CD4-positive, alpha-beta T cell treated with Interleukin-15 for 4 hours (primary cell): ENCODE measurements at regions not wholly inside any gene's neighbourhood (a gene's known extent, or its start where the extent isn't known, plus 50 kb on each side); places are given as distances from the start of the nearest gene placed in this dataset.
"Not testable (repeated sequence)": the region's sequence is repeated elsewhere in the genome, so short reads cannot be mapped to it uniquely, and the experiment has no call there.

Experiments used
- DNase-seq: peaks from one replicate; pipeline ENCODE4 v3.0.0-alpha.2; 2020; ENCODE audit warnings: low spot score

DNA sequence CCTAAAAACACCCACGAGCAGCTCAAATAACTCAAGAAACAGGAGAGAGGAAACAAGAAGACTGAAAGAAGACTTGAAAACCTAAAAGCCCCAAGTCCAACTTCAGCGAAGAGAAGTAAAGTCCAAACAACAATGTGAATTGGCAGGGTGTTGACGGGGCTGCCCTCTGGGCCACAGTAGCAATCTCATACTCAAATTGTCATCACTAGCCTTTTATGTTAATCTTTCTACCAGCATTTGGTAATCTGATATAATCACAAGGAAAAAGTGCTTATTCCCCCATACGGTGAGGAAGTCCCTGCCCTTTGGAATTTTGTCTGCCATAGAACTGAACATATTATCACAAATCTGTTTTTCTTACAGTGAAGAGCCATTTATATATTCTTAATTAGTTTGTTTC, 51.5 kb upstream of the IFNE start:
- no peak for DNase-seq

DNA sequence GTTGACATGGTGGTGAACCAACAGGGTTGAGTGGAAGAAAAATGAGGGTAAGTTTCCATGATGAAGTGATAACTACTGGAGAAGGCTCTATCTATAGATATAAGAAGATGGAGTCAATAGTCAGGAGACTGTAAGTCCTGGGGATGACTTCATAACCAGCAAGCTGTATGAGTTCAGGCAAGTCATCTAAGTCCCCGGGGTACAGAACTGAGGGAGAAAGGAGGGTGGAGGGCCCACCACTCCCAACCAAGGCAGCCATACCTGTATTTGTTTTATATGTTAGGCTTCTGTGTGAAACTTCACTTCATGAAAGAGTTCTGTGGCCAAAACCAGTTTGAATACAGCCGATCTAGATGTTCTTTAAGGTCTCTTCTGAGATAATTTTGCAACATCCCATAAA, 53.3 kb upstream of the IFNE start:
- no peak for DNase-seq

DNA sequence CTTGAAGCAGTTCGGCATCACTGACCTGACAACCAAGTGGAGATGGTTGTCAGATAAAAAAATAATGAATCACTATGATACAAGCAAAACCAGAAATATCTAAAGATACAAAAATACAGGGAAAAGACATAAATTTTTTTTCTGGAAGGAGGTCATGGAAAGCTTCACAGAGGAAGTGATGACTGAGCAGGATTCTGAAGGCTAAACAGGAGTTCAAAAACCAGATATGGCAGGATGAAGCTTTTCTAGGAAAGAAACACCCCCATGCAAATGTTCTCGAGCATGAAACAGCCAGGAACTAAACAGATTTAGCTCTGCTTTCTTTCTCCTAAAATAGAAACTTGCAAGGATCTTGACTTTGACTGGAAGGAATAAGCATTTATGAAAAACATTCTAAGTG, 60.7 kb upstream of the IFNE start:
- no peak for DNase-seq

DNA sequence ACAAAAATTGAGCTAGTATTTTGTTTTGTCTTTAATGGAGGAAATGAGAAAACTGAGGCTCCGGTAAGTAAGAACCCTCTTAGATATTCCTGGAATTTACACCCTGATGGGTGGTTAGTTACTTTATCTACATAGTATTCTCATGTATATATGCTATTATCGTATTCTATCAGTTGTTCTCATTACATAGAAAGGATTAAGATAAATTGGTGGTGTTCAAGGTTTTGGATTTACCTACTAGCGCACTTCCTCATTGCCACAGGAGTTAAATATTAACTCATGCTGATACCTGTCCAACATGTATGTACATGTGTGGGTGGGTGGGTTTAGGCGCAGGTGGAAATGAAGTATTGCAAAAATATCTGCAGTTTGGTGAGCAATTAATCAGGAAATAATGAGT, 61.1 kb upstream of the IFNE start:
- no peak for DNase-seq

DNA sequence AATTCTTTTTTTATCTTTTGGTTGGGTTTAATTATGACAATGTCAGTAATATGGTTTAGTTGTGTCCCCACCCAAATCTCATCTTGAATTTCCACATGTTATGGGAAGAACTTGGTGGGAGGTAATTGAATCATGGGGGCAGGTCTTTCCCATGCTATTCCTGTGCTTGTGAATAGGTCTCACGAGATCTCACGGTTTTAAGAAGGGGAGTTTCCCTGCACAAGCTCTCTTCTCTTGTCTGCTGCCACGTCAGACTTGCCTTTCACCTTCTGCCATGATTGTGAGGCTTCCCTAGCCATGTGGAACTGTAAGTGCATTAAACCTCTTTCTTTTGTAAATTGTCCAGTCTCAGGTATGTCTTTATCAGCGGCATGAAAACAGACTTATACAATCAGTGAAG, 61.7 kb upstream of the IFNE start:
- DNase-seq, result not testable (repeated sequence)

DNA sequence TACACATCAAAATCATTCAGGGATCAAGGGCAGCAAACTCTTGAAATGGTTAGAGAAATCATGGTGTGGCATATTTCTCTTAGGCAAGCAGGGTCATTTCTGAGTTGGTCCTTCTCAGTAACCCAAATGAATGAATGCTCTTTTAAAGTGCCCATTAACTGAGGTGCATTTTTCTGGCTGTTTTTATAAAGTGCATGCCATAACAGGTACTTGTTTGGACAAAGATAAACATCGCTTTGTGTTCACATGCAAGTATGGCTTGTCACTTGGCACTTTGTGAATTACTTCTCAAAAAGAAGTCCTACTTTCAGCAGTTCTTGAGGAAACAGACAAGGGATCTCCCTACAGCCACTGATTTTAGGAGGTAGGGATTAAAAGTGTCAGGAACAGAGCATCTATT, 64.8 kb upstream of the IFNE start:
- no peak for DNase-seq

DNA sequence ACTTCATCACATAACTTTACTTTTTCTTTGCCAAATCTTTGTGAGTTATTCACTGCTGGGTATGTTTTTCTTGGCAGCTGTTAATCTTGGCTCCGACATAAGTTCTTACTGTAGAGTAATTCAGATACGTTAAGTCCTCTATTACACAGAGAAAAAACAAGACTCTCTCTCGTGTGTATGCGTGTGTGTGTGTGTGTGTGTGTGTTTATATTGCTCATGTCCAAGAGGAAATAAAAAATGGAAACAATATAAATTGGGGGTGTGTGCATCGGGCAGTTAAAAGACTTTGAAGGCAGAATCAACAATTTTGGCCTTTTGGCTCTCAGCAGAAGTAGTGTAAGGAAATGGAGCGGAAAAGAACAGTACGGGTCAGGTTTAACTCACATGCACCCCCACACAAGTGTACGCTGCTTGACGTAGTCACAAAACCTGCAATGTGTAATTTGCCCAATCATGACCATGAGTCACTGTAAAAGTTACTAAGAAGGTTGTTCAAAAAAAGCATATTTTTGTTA, 67.2 kb upstream of the IFNE start:
- no peak for DNase-seq

DNA sequence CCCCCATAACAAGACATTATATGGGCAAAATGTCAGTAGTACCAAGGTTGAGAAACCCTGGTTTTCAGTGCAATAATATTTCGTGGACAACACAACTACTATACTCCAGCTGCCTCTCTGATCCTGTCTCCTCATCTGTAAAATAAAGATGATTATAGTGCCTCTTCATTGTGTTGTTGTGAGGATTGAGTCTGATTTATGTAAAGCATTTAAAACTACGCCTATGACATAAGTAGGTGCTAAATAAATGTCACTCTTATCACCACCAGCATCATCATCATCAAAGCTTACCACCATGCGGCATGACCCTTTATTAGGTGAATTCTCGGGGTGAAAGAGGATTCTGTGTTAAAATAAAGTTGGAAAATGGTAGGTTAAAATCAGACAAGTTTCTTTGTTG, 67.8 kb upstream of the IFNE start:
- no peak for DNase-seq

DNA sequence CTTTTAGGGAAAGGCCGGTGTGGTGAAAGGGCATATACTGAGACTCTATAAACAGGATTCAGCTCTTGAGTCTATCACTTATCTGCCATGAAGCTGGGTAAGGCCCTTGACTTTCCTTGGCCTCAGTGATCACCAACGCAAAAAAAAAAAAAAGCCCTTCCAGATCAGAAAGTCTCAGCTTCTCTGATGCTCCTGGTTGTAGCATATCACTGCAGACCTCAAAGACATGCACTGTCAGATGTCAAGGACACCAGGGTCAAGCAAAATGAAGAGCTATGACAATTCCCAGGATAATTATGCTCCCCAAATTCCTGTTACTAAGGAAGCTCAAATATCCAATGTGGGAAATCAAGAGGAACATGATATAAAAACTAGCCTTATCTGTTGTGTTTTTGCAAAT, 68.3 kb upstream of the IFNE start:
- no peak for DNase-seq

DNA sequence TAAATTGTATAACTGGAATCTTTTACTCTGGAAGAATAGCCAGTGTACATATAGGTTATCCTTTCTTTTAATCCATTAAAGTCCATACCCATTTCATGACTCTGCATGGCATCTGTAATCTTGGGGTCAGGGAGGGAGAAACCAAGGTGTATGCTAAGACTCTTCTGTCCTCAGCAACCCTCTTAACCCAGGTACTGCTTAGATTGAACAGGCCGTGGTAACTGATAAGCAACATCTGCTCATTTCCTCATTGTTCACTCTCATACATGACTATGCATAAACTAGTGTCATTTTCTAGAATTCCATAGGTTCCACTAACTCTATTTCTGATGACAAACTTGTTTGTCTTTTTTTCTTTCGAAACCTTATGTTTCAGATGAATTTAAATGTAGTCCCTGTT, 69.3 kb upstream of the IFNE start:
- DNase-seq, result no peak

DNA sequence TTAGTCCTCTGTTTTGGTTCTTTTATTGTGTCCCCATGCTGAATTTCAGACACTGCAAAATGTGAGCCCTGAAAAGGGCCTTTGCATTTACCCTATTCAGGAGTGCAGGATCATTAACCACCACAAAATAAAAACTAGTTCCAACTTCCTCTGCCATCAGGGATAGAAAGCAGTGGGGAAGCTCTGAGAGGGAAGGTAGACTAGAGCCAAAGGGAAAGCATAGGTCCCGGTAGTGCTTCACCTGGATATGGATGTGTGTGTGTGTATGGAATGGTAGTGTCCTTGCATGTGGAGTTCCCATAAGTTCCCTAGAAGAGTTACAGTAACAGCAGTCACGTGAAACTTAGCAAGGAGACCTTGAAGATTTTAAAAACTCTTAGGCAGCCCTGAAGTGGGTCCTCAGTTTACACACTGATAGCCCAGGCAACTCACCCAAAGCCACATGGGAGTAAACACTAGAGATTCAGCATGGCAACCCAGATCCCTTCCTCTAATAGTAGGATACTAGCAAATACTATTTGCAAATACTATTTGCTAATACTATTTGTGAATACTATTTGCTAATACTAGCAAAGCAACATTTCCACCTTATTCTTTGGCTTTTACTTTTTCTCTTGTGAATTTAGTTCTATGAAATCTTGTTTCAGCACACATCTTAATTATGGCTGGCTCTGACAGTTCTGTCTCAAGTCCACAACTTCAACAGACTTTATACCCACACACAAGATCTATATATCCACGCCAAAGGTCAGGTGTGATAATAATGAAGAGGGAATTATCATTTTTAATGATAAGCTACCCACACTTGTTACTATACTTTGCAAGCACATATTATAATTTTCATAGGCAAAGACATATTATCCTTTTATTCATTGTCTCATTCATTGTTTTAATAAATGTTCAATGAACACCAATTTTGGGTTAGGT, 70.4 kb upstream of the IFNE start:
- no peak for DNase-seq

DNA sequence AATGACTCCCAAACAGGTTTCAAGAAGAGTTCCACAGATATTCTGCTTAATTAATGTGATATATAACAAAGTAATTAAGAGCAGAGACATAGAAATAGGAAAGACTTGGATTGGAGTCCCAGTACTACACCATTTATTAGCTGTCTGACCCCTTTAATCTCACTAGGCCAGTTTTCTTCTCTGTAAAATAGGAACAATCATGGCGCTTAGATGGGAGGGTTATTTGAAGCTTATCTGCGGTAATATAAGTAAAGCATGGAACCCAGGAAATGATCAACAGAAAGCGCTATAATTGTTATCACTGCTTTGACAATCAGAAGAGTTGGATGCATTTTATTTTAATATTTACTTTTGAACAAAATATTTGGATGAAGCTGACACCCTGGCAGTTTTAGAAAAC, 71.3 kb upstream of the IFNE start:
- no peak for DNase-seq

DNA sequence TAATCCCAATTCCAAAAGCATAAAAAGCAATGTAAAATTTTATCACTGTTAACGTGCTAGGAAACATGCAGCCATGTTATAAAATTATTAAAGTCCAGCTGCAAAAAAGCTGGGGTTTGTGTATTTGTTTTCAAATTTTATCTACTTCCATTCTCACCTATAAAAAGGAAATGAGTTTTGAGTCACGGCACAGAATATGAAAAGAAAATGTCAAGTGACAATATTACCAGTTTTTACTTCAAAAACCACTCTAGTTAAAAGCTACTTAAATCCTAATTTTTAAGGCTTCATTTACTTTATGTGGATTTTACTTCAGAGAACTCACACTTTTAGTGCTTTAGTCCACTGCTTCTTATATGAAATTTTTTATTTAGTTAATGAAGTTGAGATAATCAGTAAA, 72.7 kb upstream of the IFNE start:
- no peak for DNase-seq

DNA sequence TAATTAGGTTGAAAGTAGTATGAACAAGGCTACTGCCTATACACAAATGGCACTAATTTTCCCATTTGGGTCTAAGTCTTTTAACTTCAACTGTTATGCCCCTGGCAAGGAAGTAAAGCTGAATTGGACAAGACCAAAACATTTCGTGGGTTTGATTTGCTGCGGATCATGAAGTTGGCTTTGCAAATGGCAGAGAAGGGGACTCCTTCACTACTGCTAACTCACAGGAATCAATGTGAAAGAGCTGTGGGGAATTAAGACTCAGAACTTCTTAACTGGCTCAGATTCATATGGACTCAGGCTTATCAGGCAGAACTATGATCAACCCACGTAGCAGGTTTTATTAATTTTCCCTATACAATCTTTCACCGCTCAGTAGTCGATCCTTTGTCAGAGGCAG, 73.8 kb upstream of the IFNE start:
- DNase-seq, result no peak

DNA sequence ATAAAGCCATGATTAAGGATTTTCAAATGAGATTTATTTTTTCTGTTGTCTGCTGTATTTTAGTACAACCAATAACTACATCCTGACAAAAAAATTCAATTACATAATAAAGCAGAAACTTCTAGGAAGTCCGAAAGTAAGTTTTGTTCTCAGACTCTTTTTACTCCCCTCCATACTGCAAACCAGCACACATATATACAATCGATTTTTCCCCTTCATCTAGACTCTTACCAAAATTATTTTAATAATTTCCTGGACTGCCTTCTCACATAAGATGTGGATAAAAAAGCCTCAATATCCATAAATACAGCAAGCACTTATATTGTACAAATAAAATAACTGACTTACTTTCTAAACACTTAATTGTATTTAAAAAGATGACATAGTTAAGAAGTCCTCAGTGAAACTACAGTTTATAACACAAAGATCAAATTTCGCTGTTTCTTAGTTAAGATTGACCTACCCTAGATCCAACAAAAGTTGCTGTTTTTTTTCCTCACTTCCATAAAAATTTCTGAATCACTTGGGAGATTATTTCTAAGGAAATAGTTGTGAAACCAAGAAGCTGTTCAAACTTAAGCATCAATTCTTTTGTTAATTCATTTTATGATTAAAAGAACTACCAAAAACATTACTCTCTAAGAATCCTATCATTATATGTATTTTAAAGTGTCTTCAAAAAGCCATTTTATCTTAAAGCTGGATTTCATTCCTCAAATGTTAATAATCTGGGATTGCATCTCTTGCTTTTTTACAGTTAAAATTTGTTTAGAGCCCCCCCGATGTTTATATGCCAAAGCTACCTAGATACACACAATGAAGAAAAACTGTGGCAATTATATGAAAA, 74.7 kb upstream of the IFNE start:
- no peak for DNase-seq

DNA sequence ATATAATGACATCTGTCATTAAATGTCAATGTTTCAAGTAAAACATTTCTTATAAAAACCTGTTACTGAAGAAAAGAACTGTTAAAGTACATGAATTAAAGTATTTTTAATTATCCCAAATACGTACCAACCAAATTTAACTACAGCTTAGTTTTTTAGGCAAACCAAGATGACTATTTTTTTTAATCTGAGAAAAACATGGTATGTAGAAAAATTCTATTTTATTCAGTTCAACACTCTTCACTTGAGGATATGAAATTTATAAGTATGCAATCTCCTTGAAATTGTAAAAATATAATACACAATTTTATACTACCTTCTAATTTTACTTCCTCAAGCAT, 75.3 kb upstream of the IFNE start:
- no peak for DNase-seq

DNA sequence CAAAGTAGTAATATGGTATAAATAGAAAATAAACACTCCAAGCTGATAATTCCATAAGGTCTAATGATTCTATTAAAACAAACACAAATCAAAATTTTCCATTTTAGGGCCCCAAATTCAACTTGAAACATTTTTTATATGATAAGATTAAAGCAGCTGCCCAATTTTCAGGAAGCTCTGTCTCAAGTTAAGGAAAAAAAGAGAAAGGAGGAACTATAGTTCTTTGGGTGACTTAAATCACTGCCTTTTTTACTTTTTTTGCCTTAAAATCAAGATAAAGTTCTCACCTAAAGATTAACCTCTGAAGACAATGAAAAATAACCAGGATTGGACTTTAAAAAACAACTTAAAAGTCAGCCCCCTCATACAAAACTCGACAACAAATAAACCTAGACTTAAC, 76.0 kb upstream of the IFNE start:
- DNase-seq, result no peak

DNA sequence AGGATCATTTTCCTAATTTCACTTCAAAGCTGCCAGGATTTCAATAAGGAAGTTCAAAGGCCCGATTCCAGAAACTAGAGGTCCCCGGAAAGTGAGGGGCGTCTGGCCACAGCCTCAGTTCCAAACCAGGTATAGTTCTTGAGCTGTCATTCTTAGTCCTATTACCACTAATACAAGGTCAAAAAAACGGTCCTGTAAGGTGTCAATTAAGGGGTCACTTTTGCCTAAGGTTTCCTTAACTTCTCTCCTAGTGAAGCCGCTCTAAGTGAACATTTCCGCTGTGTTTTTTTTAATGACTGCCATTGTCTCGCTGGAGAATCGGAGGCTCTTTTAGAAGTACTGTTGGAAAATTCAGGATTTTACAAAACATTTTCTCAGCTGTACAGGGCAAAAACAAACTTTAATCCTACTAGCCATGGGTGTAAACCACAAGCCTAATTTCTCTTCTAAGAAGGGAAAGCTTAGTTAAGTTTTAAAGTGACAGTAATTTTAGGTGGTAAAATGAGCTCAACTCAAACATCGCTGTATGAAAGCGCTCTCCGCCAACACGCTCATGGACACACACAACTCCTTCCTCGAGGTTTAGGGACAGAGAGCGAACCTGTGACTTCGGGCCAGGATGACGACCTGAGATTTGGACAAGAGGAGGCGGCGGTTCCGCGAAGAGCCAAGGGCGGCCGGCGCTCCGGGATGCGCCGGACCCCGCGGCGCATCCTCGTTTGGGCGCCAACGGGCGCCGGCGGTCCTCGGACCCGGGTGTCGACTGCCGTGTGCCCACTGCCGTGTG, 76.7 kb upstream of the IFNE start:
- no peak for DNase-seq

DNA sequence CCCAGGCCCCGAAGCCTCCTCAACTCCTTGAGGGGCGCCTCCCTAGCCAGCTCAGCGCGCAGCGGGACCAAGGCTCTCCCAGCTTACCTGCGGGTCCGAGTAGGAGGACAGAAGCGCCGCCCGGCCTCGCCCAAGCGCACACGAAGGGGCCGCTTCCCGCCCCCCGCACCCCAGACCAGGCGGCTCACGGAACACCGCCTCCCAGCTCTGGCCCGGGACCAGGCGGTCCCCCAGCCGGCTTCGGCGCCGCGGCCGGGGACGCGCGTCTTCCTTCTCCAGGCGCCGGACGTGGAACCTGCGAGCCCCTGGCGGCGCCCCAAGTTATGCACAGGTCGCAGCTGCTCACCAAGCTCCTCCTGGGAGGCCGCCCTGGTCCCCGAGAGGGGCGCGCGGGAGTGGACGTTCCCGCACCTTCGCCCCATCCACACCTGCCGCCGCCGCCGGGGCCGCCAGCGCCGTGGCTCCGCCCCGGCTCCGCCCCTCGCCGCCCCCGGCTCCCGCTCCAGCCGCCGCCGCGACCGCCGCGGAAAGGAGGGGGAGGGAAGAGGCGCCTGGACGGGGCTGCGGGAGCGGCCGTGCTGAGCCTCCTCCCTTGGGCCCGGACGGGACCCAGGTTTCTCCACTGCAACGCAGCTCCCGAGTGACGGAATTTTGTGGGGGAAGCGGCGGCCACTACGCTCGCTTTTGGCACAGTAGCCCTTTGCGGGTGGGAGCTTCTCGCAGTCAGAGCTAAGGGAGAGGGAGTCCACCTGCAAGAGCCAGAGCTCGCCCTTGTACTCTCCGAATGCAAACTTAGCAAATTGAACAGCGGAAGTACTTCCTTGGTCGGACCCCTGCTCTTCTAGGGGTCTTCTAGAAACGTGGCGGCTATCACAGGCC, 77.5 kb upstream of the IFNE start:
- peak; percentile 24 for DNase-seq

DNA sequence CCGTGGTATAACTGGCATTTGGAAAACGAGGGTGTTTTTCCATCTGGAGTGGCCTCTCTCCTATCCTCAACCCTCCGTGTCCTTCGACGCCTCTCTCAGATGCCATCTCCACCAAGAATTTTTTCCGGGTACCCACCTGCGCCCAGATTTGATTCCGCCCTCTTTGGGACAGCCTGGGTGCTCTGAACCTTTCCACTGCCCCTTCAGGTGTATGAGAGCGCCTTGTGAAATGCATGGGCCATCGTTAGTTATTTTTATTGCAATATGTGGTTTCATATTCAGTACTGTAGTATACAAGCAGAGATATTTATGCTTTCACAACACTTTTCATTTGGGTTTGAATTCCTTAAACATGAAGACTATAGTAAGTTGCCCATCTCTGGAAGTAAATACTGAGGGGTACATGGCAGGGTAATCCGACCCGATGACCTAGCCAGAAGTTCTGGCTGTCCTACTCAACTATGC, 78.2 kb upstream of the IFNE start:
- DNase-seq, result no peak

DNA sequence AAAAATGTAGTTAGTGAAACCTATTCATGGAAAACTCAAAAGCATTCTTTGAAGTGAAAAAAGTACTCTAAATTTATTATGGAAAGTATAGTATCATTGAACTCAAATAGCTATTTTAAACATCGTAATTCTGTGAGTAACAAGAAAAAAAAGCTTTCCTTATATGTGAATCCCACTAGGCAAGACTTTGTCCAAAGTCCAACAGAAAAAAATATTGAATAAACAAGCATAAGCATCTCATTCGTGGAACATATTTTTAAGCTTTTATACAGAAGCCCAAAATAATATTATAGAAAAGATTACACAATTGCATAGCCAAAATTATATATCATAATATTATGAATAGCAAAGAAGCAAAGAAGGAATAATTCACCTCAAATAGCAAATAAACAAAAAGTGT, 79.4 kb upstream of the IFNE start:
- DNase-seq, result no peak
